Hindlimb muscle (tissue), 1 donor: ENCODE measurements at regions not wholly inside any gene's neighbourhood (a gene's known extent, or its start where the extent isn't known, plus 50 kb on each side); places are given as distances from the start of the nearest gene placed in this dataset.
"Not testable (repeated sequence)": the region's sequence is repeated elsewhere in the genome, so short reads cannot be mapped to it uniquely, and the experiment has no call there.

Source experiments
- DNase-seq: peaks from one replicate; pipeline ENCODE4 v3.0.0-alpha.2; 2013

GRCh38 chr2:143942486-143942885, 577.4 kb downstream of the ZEB2 start:
- DNase-seq, result no peak

GRCh38 chr2:143940720-143941119, 579.2 kb downstream of the ZEB2 start:
- no peak for DNase-seq

- DNase-seq, result no peak
Observed at GRCh38 chr2:143939626-143940330, 580.1 kb downstream of the ZEB2 start.

- no peak for DNase-seq
Observed at GRCh38 chr2:143937723-143938350, 582.1 kb downstream of the ZEB2 start.

- peak; percentile 51 for DNase-seq
Observed at GRCh38 chr2:143936848-143937722, 582.8 kb downstream of the ZEB2 start.

GRCh38 chr2:143936538-143936847, 583.4 kb downstream of the ZEB2 start:
- no peak for DNase-seq

- DNase-seq, result no peak
Observed at GRCh38 chr2:143935482-143935752, 584.5 kb downstream of the ZEB2 start.

- no peak for DNase-seq
Observed at GRCh38 chr2:143934626-143935481, 585.1 kb downstream of the ZEB2 start.

GRCh38 chr2:143933946-143934569, 585.9 kb downstream of the ZEB2 start:
- DNase-seq, result no peak

- no peak for DNase-seq
Observed at GRCh38 chr2:143930891-143931290, 589.0 kb downstream of the ZEB2 start.

GRCh38 chr2:143928613-143929012, 591.3 kb downstream of the ZEB2 start:
- DNase-seq, result no peak

GRCh38 chr2:143928184-143928583, 591.7 kb downstream of the ZEB2 start:
- no peak for DNase-seq

GRCh38 chr2:143926736-143927135, 593.2 kb downstream of the ZEB2 start:
- DNase-seq, result no peak

- DNase-seq, result not testable (repeated sequence)
Observed at GRCh38 chr2:143922261-143922830, 597.6 kb downstream of the ZEB2 start.

- DNase-seq, result no peak
Observed at GRCh38 chr2:143918465-143918989, 601.4 kb downstream of the ZEB2 start.

GRCh38 chr2:143916781-143917180, 603.1 kb downstream of the ZEB2 start:
- DNase-seq, result no peak

GRCh38 chr2:143909577-143910353, 610.2 kb downstream of the ZEB2 start:
- peak; percentile 17 for DNase-seq

- no peak for DNase-seq
Observed at GRCh38 chr2:143908843-143909242, 611.1 kb downstream of the ZEB2 start.

- DNase-seq, result no peak
Observed at GRCh38 chr2:143907801-143908200, 612.1 kb downstream of the ZEB2 start.

GRCh38 chr2:143906850-143907249, 613.1 kb downstream of the ZEB2 start:
- DNase-seq, result no peak

GRCh38 chr2:143905587-143905986, 614.3 kb downstream of the ZEB2 start:
- DNase-seq, result no peak
